Body of pancreas (tissue), 4 donors: ENCODE measurements at regions not wholly inside any gene's neighbourhood (a gene's known extent, or its start where the extent isn't known, plus 50 kb on each side); places are given as distances from the start of the nearest gene placed in this dataset.

Experiments
- ATAC-seq: fragments of 150-250 bp; one replicate; pipeline ENCODE4 v1.9.1; 2016
- DNase-seq, 4 donors: peaks; one replicate each; pipeline ENCODE4 v3.0.0-alpha.2; 2019
- H3K27ac ChIP-seq, 4 donors: fragments of 200-600 bp; sonication (generic); 1 replicate in 3 of 4; 2 replicates in 1 of 4; pipeline versions ENCODE4 v1.5.1 to v1.6.1; 2016 to 2019; ENCODE audit warnings: mild to moderate bottlenecking in 1 of 4, mixed read lengths in 1 of 4, moderate library complexity in 1 of 4
- H3K27me3 ChIP-seq, 2 donors: fragments of 200-600 bp; sonication (generic); one replicate each; pipeline ENCODE4 v1.6.0; 2016; ENCODE audit warnings: mild to moderate bottlenecking in 1 of 2
- H3K36me3 ChIP-seq, 2 donors: fragments of 200-600 bp; sonication (generic); replicated peaks in 1 of 2; 2 replicates each; pipeline ENCODE4 v1.5.1; 2016; ENCODE audit warnings: low read depth in 2 of 2; ENCODE audit not compliant: insufficient read depth in 1 of 2
- H3K4me1 ChIP-seq: fragments of 200-600 bp; sonication (generic); one replicate; pipeline ENCODE4 v1.6.0; 2016
- H3K4me3 ChIP-seq, 2 donors: fragments of 200-600 bp; sonication (generic); 1 replicate in 1 of 2; 2 replicates in 1 of 2; pipeline ENCODE4 v1.5.1; 2016 to 2019
- H3K9me3 ChIP-seq, 3 donors: fragments of 200-600 bp; sonication (generic); 1 replicate in 2 of 3; 2 replicates in 1 of 3; pipeline ENCODE4 v1.5.1; 2016
- CTCF ChIP-seq, 7 experiments: fragments of 450-650 bp in 4 of 7; fragments of 200-600 bp in 3 of 7; sonication (generic) in 3 of 7; IDR thresholded peaks; one replicate each; pipeline ENCODE4 v1.5.1; 2016 to 2019; ENCODE audit warnings: antibody characterized with exemption in 7 of 7
- POLR2A ChIP-seq, 3 donors: fragments of 450-650 bp; IDR thresholded peaks; one replicate each; pipeline ENCODE4 v1.6.1; 2016; ENCODE audit warnings: antibody characterized with exemption in 3 of 3, mild to moderate bottlenecking in 2 of 3
- WGBS, 2 donors: methylation state at CpG; one replicate each; pipeline ENCODE4 v1.1.5; 2017; 5-methylcytosine and 5-hydroxymethylcytosine counted together
- intact Hi-C: fragments of 100-400 bp; cut with DNase I; formaldehyde crosslinking; loops from one replicate; pipeline ENCODE4 v1.15.1; 2023

GRCh38 chr10:55146032-55146431, 345.0 kb upstream of the PCDH15 start:
- Histone ChIP-seq H3K4me3 (no peak overlapping the region), H3K4me1 (no peaks in the 10 kb centered on the region), H3K27me3 (no peaks in the 10 kb centered on the region), H3K36me3 (no peaks in the 10 kb centered on the region), H3K27ac (no peak overlapping the region), H3K9me3 (no peaks in the 10 kb centered on the region)
- TF ChIP-seq POLR2A (IDR thresholded peaks at IDR 0.05) (no peak), CTCF (IDR thresholded peaks at IDR 0.05) (no peak)
- intact Hi-C loops = no loop called here
- no peak for DNase-seq
- WGBS, 2 donors = 36 to 45% methylated on average over 5 of the region's 5 CpGs
- no peak for ATAC-seq

- TF ChIP-seq CTCF (IDR thresholded peaks at IDR 0.05) (no peak), POLR2A (IDR thresholded peaks at IDR 0.05) (no peak)
- intact Hi-C loops = no loop called here
- Histone ChIP-seq H3K27ac (no peak overlapping the region), H3K27me3 (no peaks in the 10 kb centered on the region), H3K4me1 (no peaks in the 10 kb centered on the region), H3K9me3 (no peaks in the 10 kb centered on the region), H3K36me3 (no peaks in the 10 kb centered on the region), H3K4me3 (no peak overlapping the region)
- DNase-seq (no peak), ATAC-seq (no peak)
- WGBS, 2 donors = 55 to 59% methylated on average over 2 of the region's 2 CpGs
Observed at GRCh38 chr10:55144001-55144400, 343.0 kb upstream of the PCDH15 start.

GRCh38 chr10:55141892-55142291, 340.9 kb upstream of the PCDH15 start:
- no peak for TF ChIP-seq POLR2A (IDR thresholded peaks at IDR 0.05)
- TF ChIP-seq CTCF (IDR thresholded peaks at IDR 0.05) = no peak

GRCh38 chr10:55137063-55137462, 336.0 kb upstream of the PCDH15 start:
- WGBS, 2 donors = 86% methylated on average over 2 of the region's 2 CpGs
- Histone ChIP-seq H3K27ac (no peak overlapping the region), H3K4me3 (no peak overlapping the region), H3K36me3 (no peaks in the 10 kb centered on the region), H3K9me3 (no peaks in the 10 kb centered on the region), H3K27me3 (no peaks in the 10 kb centered on the region), H3K4me1 (no peaks in the 10 kb centered on the region)
- DNase-seq = no peak
- no peak for ATAC-seq
- intact Hi-C loops = no loop called here
- TF ChIP-seq POLR2A (IDR thresholded peaks at IDR 0.05) (no peak), CTCF (IDR thresholded peaks at IDR 0.05) (no peak)

More at GRCh38 chr10:55141892-55142291, 340.9 kb upstream of the PCDH15 start:
- Histone ChIP-seq H3K27ac (no peak overlapping the region), H3K27me3 (no peaks in the 10 kb centered on the region), H3K4me3 (no peak overlapping the region), H3K9me3 (no peaks in the 10 kb centered on the region), H3K4me1 (no peaks in the 10 kb centered on the region), H3K36me3 (no peaks in the 10 kb centered on the region)
- intact Hi-C loops = no loop called here
- ATAC-seq (no peak), DNase-seq (no peak)

GRCh38 chr10:55104738-55105137, 303.7 kb upstream of the PCDH15 start:
- 77 to 81% methylated on average over 2 of the region's 2 CpGs for WGBS, 2 donors
- intact Hi-C loops = no loop called here
- H3K36me3 ChIP-seq = no peaks in the 10 kb centered on the region
- H3K4me3 ChIP-seq = no peak overlapping the region
- H3K4me1 ChIP-seq = no peaks in the 10 kb centered on the region
- H3K27ac ChIP-seq = no peak overlapping the region
- no peaks in the 10 kb centered on the region for H3K9me3 ChIP-seq
- ATAC-seq = no peak
- no peaks in the 10 kb centered on the region for H3K27me3 ChIP-seq
- DNase-seq = no peak
- TF ChIP-seq POLR2A (IDR thresholded peaks at IDR 0.05) = no peak
- no peak for TF ChIP-seq CTCF (IDR thresholded peaks at IDR 0.05)
